ENCODE measurements at regions not wholly inside any gene's neighbourhood (a gene's known extent, or its start where the extent isn't known, plus 50 kb on each side); places are given as distances from the start of the nearest gene placed in this dataset.

DNA sequence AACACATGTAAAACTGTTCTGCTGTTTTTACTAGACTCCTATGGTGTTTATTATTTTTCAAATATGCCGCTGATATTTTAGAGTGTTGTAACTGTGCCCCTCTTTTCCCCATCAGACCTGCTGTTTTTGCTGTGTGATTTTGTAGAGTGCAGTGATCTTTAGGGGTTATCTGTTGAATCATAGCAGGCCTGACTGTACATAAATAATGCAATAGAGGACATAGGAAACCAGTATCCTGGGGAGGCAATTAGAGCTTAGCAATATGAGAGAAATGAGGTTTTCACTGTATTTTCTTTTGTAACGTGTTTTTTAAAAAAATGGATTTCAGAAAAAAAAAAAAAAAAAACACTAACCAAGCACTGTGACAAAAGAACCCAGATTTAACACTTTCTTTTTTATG lies 662.2 kb downstream of the TOX3 start:
- TF ChIP-seq EZH2phosphoT487 (IDR thresholded peaks at IDR 0.05; ENCODE audit: unreplicated experiment), result no peak
- no peak for TF ChIP-seq CREB1 (CRISPR knock-in tag; IDR thresholded peaks at IDR 0.05; ENCODE audit: low read depth)
- TF ChIP-seq, protein P1, sequence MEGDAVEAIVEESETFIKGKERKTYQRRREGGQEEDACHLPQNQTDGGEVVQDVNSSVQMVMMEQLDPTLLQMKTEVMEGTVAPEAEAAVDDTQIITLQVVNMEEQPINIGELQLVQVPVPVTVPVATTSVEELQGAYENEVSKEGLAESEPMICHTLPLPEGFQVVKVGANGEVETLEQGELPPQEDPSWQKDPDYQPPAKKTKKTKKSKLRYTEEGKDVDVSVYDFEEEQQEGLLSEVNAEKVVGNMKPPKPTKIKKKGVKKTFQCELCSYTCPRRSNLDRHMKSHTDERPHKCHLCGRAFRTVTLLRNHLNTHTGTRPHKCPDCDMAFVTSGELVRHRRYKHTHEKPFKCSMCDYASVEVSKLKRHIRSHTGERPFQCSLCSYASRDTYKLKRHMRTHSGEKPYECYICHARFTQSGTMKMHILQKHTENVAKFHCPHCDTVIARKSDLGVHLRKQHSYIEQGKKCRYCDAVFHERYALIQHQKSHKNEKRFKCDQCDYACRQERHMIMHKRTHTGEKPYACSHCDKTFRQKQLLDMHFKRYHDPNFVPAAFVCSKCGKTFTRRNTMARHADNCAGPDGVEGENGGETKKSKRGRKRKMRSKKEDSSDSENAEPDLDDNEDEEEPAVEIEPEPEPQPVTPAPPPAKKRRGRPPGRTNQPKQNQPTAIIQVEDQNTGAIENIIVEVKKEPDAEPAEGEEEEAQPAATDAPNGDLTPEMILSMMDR (conservative IDR thresholded peaks at IDR 0.05; ENCODE audit: low read depth in 2 of 2), result no peak
- TF ChIP-seq EZH2 (IDR thresholded peaks at IDR 0.05; ENCODE audit: low read depth, unreplicated experiment), result no peak
- no peak for TF ChIP-seq POLR2AphosphoS5 (IDR thresholded peaks at IDR 0.05; ENCODE audit: low read depth)
- TF ChIP-seq, protein P2, sequence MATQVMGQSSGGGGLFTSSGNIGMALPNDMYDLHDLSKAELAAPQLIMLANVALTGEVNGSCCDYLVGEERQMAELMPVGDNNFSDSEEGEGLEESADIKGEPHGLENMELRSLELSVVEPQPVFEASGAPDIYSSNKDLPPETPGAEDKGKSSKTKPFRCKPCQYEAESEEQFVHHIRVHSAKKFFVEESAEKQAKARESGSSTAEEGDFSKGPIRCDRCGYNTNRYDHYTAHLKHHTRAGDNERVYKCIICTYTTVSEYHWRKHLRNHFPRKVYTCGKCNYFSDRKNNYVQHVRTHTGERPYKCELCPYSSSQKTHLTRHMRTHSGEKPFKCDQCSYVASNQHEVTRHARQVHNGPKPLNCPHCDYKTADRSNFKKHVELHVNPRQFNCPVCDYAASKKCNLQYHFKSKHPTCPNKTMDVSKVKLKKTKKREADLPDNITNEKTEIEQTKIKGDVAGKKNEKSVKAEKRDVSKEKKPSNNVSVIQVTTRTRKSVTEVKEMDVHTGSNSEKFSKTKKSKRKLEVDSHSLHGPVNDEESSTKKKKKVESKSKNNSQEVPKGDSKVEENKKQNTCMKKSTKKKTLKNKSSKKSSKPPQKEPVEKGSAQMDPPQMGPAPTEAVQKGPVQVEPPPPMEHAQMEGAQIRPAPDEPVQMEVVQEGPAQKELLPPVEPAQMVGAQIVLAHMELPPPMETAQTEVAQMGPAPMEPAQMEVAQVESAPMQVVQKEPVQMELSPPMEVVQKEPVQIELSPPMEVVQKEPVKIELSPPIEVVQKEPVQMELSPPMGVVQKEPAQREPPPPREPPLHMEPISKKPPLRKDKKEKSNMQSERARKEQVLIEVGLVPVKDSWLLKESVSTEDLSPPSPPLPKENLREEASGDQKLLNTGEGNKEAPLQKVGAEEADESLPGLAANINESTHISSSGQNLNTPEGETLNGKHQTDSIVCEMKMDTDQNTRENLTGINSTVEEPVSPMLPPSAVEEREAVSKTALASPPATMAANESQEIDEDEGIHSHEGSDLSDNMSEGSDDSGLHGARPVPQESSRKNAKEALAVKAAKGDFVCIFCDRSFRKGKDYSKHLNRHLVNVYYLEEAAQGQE (IDR thresholded peaks at IDR 0.05; ENCODE audit: unreplicated experiment), result no peak
- no peak for TF ChIP-seq JUNB (IDR thresholded peaks at IDR 0.05; ENCODE audit: unreplicated experiment)
- no peak for TF ChIP-seq ZNF462 (CRISPR knock-in tag; IDR thresholded peaks at IDR 0.05)
- no peak for TF ChIP-seq NANOG (IDR thresholded peaks at IDR 0.05; ENCODE audit: borderline replicate concordance)
- no peak for TF ChIP-seq ZNF331 (CRISPR knock-in tag; IDR thresholded peaks at IDR 0.05; ENCODE audit: low read depth)
- TF ChIP-seq STAT1 (IDR thresholded peaks at IDR 0.05; ENCODE audit: unreplicated experiment), result no peak
- TF ChIP-seq, protein P3, sequence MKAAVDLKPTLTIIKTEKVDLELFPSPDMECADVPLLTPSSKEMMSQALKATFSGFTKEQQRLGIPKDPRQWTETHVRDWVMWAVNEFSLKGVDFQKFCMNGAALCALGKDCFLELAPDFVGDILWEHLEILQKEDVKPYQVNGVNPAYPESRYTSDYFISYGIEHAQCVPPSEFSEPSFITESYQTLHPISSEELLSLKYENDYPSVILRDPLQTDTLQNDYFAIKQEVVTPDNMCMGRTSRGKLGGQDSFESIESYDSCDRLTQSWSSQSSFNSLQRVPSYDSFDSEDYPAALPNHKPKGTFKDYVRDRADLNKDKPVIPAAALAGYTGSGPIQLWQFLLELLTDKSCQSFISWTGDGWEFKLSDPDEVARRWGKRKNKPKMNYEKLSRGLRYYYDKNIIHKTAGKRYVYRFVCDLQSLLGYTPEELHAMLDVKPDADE (IDR thresholded peaks at IDR 0.05), result no peak
- TF ChIP-seq ZNF114 (CRISPR knock-in tag; IDR thresholded peaks at IDR 0.05), result no peak
